ENCODE measurements at regions not wholly inside any gene's neighbourhood (a gene's known extent, or its start where the extent isn't known, plus 50 kb on each side); places are given as distances from the start of the nearest gene placed in this dataset.

- no peak for DNase-seq (ENCODE audit: low read depth)
Observed at GRCh38 chr19:5237190-5237780, 103.3 kb downstream of the PTPRS start.

- DNase-seq (ENCODE audit: low read depth) = no peak
Observed at GRCh38 chr19:5235458-5236219, 105.0 kb downstream of the PTPRS start.

GRCh38 chr19:5234412-5234811 lies 106.2 kb downstream of the PTPRS start:
- no peak for DNase-seq (ENCODE audit: low read depth)

GRCh38 chr19:5232798-5233505 lies 107.7 kb downstream of the PTPRS start:
- DNase-seq (ENCODE audit: low read depth) = no peak

GRCh38 chr19:5231857-5232678 lies 108.5 kb downstream of the PTPRS start:
- DNase-seq (ENCODE audit: low read depth) = peak; percentile 19

- no peak for DNase-seq (ENCODE audit: low read depth)
Observed at GRCh38 chr19:5230730-5231555, 109.7 kb downstream of the PTPRS start.

- no peak for DNase-seq (ENCODE audit: low read depth)
Observed at GRCh38 chr19:5229778-5230335, 110.8 kb downstream of the PTPRS start.

- DNase-seq (ENCODE audit: low read depth) = no peak
Observed at GRCh38 chr19:5228932-5229777, 111.5 kb downstream of the PTPRS start.

GRCh38 chr19:5228490-5228889 lies 112.1 kb downstream of the PTPRS start:
- DNase-seq (ENCODE audit: low read depth) = no peak

- no peak for DNase-seq (ENCODE audit: low read depth)
Observed at GRCh38 chr19:5225486-5226345, 114.9 kb downstream of the PTPRS start.

GRCh38 chr19:5224480-5224879 lies 116.1 kb downstream of the PTPRS start:
- DNase-seq (ENCODE audit: low read depth) = no peak

- no peak for DNase-seq (ENCODE audit: low read depth)
Observed at GRCh38 chr19:5222821-5223321, 117.7 kb downstream of the PTPRS start.

- no peak for DNase-seq (ENCODE audit: low read depth)
Observed at GRCh38 chr19:5222178-5222577, 118.4 kb downstream of the PTPRS start.

- DNase-seq (ENCODE audit: low read depth) = no peak
Observed at GRCh38 chr19:5220866-5221265, 119.7 kb downstream of the PTPRS start.

GRCh38 chr19:5220361-5220760 lies 120.3 kb downstream of the PTPRS start:
- no peak for DNase-seq (ENCODE audit: low read depth)

- DNase-seq (ENCODE audit: low read depth) = no peak
Observed at GRCh38 chr19:5219551-5220304, 120.9 kb downstream of the PTPRS start.

- no peak for DNase-seq (ENCODE audit: low read depth)
Observed at GRCh38 chr19:5218963-5219530, 121.6 kb downstream of the PTPRS start.
